Prostate gland (tissue), 2 donors: ENCODE measurements at regions not wholly inside any gene's neighbourhood (a gene's known extent, or its start where the extent isn't known, plus 50 kb on each side); places are given as distances from the start of the nearest gene placed in this dataset.

ENCODE experiments used
- DNase-seq: peaks from one replicate; pipeline ENCODE4 v3.0.0-alpha.2; 2019; ENCODE audit warnings: low spot score
- H3K27ac ChIP-seq, 2 donors: fragments of 200-600 bp; sonication (generic); 2 replicates each; pipeline ENCODE4 v1.5.1; 2017 to 2019
- H3K27me3 ChIP-seq: fragments of 200-600 bp; sonication (generic); replicated peaks from 2 replicates; pipeline ENCODE4 v1.5.1; 2019; ENCODE audit not compliant: insufficient read depth
- H3K36me3 ChIP-seq, 2 donors: fragments of 200-600 bp; sonication (generic); 1 replicate in 1 of 2; 2 replicates in 1 of 2; pipeline versions ENCODE4 v1.5.1 to v1.8.1; 2017 to 2019
- H3K4me1 ChIP-seq: fragments of 200-600 bp; sonication (generic); replicated peaks from 2 replicates; pipeline ENCODE4 v1.5.1; 2019
- H3K4me3 ChIP-seq, 2 donors: fragments of 200-600 bp; sonication (generic); 2 replicates each; pipeline ENCODE4 v1.5.1; 2017 to 2019
- H3K9me3 ChIP-seq: fragments of 200-600 bp; sonication (generic); 2 replicates; pipeline ENCODE4 v1.5.1; 2017
- POLR2A ChIP-seq: fragments of 450-650 bp; IDR thresholded peaks from one replicate; pipeline ENCODE4 v1.6.1; 2016; ENCODE audit warnings: antibody characterized with exemption, mild to moderate bottlenecking
- POLR2AphosphoS5 ChIP-seq: sonication (generic); formaldehyde crosslinking; IDR thresholded peaks from one replicate; pipeline ENCODE4 v1.6.1; 2017; ENCODE audit warnings: antibody characterized with exemption
- WGBS: methylation state at CpG from one replicate; pipeline ENCODE4 v1.1.5; 2018; 5-methylcytosine and 5-hydroxymethylcytosine counted together
- intact Hi-C: fragments of 100-400 bp; cut with DNase I; formaldehyde crosslinking; loops from one replicate; pipeline ENCODE4 v1.14.2; 2022
- TF ChIP-seq, protein P1 (sequence below), 4 experiments: fragments of 200-600 bp in 2 of 4; fragments of 450-650 bp in 2 of 4; sonication (generic) in 2 of 4; IDR thresholded peaks; 1 replicate in 3 of 4; 2 replicates in 1 of 4; pipeline ENCODE4 v1.5.1; 2016 to 2019; ENCODE audit warnings: antibody characterized with exemption in 4 of 4, mild to moderate bottlenecking in 2 of 4, moderate library complexity in 2 of 4

- WGBS, result 73% methylated on average over 3 of the region's 3 CpGs
- Histone ChIP-seq H3K27ac (no peak overlapping the region), H3K9me3 (no peaks in the 10 kb centered on the region), H3K36me3 (no peaks in the 10 kb centered on the region), H3K4me3 (no peak overlapping the region), H3K4me1 (no peaks in the 10 kb centered on the region), H3K27me3 (no peaks in the 10 kb centered on the region)
- no peak for DNase-seq
- TF ChIP-seq, protein P1, sequence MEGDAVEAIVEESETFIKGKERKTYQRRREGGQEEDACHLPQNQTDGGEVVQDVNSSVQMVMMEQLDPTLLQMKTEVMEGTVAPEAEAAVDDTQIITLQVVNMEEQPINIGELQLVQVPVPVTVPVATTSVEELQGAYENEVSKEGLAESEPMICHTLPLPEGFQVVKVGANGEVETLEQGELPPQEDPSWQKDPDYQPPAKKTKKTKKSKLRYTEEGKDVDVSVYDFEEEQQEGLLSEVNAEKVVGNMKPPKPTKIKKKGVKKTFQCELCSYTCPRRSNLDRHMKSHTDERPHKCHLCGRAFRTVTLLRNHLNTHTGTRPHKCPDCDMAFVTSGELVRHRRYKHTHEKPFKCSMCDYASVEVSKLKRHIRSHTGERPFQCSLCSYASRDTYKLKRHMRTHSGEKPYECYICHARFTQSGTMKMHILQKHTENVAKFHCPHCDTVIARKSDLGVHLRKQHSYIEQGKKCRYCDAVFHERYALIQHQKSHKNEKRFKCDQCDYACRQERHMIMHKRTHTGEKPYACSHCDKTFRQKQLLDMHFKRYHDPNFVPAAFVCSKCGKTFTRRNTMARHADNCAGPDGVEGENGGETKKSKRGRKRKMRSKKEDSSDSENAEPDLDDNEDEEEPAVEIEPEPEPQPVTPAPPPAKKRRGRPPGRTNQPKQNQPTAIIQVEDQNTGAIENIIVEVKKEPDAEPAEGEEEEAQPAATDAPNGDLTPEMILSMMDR (IDR thresholded peaks at IDR 0.05), result no peak
- TF ChIP-seq POLR2AphosphoS5 (no peak), POLR2A (no peak)
- intact Hi-C loops, result no loop called here
Measured at GRCh38 chr9:78620303-78620702, 323.4 kb downstream of the PSAT1 start.

DNA sequence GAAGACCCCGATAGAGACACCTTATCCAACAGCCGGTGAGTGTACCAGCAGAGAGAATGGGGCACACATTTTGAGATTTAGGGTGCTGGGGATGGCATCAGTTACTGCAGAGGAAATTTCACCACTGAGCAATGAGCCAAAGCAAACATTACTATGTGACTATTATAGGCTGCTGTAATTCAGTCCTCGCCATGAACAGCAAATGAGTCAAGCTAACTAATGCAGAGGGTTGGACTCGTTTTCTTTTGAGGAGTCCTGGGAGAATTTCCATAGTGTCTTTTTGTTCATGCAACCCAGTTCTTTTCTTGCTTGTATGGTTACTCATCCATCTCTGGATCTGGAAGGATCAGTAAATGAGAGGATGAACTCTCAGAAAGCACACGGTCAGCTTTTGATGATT, 323.8 kb downstream of the PSAT1 start:
- Histone ChIP-seq H3K9me3 (no peaks in the 10 kb centered on the region), H3K27me3 (no peaks in the 10 kb centered on the region), H3K27ac (no peak overlapping the region), H3K4me1 (no peaks in the 10 kb centered on the region), H3K36me3 (no peaks in the 10 kb centered on the region), H3K4me3 (no peak overlapping the region)
- intact Hi-C loops, result no loop called here
- no peak for DNase-seq
- TF ChIP-seq POLR2AphosphoS5, result no peak
- TF ChIP-seq, protein P1 (IDR thresholded peaks at IDR 0.05), result no peak
- TF ChIP-seq POLR2A, result no peak
- WGBS, result 75% methylated on average over 5 of the region's 5 CpGs

- Histone ChIP-seq H3K4me3 (no peak overlapping the region), H3K36me3 (no peaks in the 10 kb centered on the region), H3K27ac (no peak overlapping the region), H3K9me3 (no peaks in the 10 kb centered on the region), H3K27me3 (no peaks in the 10 kb centered on the region), H3K4me1 (no peaks in the 10 kb centered on the region)
- TF ChIP-seq POLR2AphosphoS5, result no peak
- TF ChIP-seq, protein P1 (IDR thresholded peaks at IDR 0.05), result no peak
- no peak for TF ChIP-seq POLR2A
- no peak for DNase-seq
- intact Hi-C loops, result no loop called here
- WGBS, result 96% methylated on average over 2 of the region's 2 CpGs
Measured at GRCh38 chr9:78622126-78622525, 325.2 kb downstream of the PSAT1 start.

DNA sequence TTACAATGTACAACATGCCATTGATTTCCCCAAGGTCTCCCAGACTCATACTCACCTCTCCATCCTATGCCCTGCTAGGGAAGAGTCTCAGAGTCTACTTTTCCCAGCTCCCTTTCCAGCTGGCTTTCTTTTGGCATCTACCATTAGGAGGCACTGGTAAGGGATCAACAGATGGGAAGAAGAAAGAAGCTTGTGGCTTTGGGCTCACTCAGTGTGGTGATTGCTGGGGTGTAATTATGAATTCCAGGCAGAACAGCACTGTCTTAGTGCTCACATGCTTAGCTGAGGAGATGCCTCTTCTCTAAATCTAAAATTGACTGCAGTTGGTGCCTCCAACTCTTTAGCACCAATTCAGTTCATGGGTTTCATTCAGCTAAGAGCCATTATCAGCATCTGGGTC, 330.0 kb downstream of the PSAT1 start:
- no peak for DNase-seq
- H3K27ac ChIP-seq, result no peak overlapping the region
- H3K4me1 ChIP-seq, result no peaks in the 10 kb centered on the region
- no peak overlapping the region for H3K4me3 ChIP-seq
- intact Hi-C loops, result no loop called here
- no peaks in the 10 kb centered on the region for H3K27me3 ChIP-seq
- no peaks in the 10 kb centered on the region for H3K36me3 ChIP-seq
- H3K9me3 ChIP-seq, result no peaks in the 10 kb centered on the region
- TF ChIP-seq POLR2A, result no peak
- TF ChIP-seq, protein P1 (IDR thresholded peaks at IDR 0.05), result no peak
- no peak for TF ChIP-seq POLR2AphosphoS5

DNA sequence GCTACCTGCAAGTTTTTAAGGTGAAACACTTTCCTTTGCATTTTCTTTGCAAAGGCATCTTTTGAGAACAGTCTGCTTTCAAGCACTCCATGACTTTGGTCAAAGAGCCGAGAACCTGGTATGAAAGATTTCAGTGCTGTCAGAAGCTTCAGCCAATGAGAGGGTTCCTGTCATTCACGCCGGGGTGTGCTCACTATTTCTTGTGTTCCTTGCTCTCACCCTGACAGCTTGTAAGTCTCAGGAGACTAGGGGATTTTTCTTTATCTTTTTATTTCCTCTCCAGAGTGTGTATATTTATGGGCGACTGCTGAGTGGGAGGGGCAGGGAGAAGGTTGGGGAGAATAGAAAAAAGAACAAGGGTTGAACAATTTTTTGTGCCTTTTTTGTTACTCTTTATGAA, 334.0 kb downstream of the PSAT1 start:
- no peaks in the 10 kb centered on the region for H3K9me3 ChIP-seq
- H3K4me1 ChIP-seq, result no peaks in the 10 kb centered on the region
- TF ChIP-seq, protein P1 (IDR thresholded peaks at IDR 0.05), result no peak
- no peak for TF ChIP-seq POLR2AphosphoS5
- TF ChIP-seq POLR2A, result no peak
- no peak overlapping the region for H3K4me3 ChIP-seq
- no peaks in the 10 kb centered on the region for H3K36me3 ChIP-seq
- H3K27me3 ChIP-seq, result no peaks in the 10 kb centered on the region
- no peak overlapping the region for H3K27ac ChIP-seq
- intact Hi-C loops, result no loop called here
- 34% methylated on average over 4 of the region's 4 CpGs for WGBS
- DNase-seq, result no peak
